ENCODE measurements at regions not wholly inside any gene's neighbourhood (a gene's known extent, or its start where the extent isn't known, plus 50 kb on each side); places are given as distances from the start of the nearest gene placed in this dataset.
"Not testable (repeated sequence)": the region's sequence is repeated elsewhere in the genome, so short reads cannot be mapped to it uniquely, and the experiment has no call there.

DNA sequence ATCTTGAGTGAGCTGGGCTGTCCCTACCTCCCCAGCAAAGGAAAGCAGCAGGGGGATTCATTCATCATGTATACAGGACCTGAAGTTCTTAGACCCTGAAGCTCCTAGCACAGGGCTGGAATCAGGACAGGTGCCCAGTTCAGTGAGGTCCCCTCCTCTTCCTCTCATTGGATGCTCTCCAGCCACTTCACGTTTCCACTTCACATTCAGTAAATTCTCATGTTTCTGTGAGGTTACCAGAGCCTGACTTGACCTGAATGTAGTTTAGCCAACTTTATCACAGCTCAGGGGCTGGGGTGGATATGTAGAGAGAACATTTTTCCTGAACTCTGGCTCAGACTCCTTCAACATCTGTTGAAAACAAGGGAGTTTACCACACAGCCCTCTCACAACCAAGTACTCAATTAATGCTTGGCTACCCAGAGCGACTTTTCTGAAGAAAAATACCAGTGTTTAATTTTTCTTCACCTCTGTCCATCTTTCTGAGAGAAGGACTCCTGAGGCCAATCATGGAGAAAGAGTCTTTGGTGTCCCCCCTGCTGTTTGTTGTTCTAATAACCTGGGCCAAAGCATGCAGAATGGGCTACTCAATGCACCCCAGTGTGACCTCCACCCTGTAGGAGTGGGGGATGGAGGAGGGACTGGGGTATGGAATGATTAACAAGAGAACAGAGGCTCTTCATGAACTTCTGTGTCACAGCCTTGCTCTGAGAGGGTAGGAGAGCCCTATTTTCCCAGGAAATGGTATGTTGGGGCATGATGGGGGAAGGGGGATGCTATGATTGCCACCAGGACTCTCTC lies 108.3 kb upstream of the FGGY start:
- no peak for DNase-seq

- no peak for DNase-seq
These were observed 103.3 kb upstream of the FGGY start for GRCh38 chr1:59193443-59194093.

DNA sequence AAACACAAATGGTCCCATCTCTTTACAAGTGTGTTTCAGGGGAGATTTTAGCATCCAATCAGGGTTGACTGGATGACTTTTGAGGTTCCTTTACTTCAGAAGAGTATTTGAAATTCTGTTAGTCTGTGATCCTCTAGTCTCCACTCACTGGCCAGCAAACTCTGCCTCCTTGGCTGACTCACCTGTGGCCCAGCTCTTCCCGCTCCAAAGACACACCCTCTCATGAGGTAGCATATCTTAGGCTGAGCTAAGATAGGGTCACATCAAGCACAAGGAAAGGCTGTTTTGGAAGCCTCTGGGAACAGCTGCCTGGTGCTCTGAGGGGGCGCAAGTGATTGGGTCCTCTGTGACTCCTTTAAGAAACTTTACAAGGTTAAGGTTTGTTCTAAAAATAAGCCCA lies 102.3 kb upstream of the FGGY start:
- DNase-seq = no peak

DNA sequence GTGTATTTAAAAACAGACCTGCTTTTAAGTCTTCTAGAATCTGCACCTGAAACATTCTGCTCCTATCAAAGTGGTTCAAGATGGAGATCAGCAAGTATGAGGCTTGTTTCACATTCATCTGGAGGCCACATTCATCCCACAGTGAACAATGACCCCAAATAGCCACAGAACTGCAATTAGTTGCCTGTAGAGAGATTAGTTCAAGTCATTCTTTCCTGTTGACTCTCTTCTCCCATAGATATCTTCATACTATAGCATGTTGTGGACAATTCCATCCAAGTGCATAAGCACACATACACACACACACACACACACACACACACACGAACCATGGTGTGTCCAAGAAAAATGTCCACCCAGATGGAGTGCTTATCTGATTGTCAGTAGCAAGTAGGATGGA lies 101.7 kb upstream of the FGGY start:
- DNase-seq = no peak

- no peak for DNase-seq
These were observed 98.3 kb upstream of the FGGY start for GRCh38 chr1:59198564-59198963.

DNA sequence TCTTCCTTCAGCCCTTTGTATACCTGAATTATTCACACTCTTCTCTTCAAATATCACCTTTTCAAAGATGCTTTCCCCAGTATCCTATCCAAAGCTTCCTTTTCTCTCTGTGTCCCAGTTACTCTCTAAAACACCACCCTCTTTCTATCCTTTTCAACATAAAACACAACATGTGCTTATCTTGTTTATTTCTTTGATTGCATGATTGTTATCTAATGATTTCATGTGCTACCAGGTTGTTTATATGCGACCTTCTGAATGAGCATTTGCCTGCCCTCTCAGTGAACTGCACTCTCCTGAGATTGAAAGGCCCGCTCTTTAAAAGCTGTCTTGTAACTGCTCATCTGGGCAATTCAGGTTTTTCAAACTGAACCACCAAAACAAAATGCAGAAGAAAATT lies 97.7 kb upstream of the FGGY start:
- no peak for DNase-seq

DNA sequence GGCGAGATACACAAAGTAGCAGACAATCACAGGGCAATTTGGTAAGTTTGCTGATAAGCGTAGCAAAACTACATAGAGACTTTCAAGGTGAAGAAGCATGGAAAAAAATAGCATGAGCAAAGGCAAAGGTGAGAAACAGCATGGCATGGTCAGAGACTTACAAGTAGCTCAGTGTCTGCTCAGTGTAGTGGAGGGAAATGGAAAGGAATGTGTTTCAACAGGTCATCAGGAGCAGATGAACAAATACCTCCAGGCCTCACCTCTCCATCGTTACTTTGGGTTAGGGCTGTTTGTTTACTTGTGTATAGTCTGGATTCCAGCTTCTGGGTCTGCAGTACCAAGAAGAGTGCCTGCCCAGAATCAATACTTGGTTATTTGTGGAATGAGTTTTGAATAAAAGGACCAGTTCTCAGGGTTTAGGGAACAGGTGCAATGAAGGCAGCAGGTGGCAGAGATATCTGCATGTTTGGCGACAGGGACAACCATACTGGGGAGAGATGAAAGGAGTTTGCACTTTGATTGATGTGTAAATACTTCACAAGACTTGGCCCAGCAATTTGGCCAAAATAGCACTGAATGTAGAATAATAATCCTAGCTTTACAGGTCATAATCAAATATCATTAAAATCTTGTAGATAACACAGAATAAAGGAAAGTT lies 97.0 kb upstream of the FGGY start:
- no peak for DNase-seq

- no peak for DNase-seq
These were observed 95.6 kb upstream of the FGGY start for GRCh38 chr1:59201341-59201740.

- no peak for DNase-seq
These were observed 94.4 kb upstream of the FGGY start for GRCh38 chr1:59202455-59202854.

- DNase-seq = no peak
These were observed 92.9 kb upstream of the FGGY start for GRCh38 chr1:59204001-59204400.

DNA sequence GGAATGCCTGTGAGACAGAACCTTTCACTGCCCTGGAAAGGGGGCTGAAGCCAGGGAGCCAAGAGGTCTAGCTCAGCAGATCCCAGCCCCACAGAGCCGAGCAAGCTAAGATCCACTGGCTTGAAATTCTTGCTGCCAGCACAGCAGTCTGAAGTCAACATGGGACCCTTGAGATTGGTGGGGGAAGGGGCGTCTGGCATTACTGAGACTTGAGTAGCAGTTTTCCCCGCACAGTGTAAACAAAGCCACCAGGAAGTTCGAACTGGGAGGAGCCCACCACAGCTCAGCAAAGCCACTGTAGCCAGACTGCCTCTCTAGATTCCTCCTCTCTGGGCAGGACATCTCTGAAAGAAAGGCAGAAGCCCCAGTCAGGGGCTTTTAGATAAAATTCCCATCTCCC lies 90.3 kb upstream of the FGGY start:
- not testable (repeated sequence) for DNase-seq

GRCh38 chr1:59210430-59210829 lies 86.5 kb upstream of the FGGY start:
- DNase-seq = not testable (repeated sequence)

- DNase-seq = no peak
These were observed 84.2 kb upstream of the FGGY start for GRCh38 chr1:59212706-59213105.

DNA sequence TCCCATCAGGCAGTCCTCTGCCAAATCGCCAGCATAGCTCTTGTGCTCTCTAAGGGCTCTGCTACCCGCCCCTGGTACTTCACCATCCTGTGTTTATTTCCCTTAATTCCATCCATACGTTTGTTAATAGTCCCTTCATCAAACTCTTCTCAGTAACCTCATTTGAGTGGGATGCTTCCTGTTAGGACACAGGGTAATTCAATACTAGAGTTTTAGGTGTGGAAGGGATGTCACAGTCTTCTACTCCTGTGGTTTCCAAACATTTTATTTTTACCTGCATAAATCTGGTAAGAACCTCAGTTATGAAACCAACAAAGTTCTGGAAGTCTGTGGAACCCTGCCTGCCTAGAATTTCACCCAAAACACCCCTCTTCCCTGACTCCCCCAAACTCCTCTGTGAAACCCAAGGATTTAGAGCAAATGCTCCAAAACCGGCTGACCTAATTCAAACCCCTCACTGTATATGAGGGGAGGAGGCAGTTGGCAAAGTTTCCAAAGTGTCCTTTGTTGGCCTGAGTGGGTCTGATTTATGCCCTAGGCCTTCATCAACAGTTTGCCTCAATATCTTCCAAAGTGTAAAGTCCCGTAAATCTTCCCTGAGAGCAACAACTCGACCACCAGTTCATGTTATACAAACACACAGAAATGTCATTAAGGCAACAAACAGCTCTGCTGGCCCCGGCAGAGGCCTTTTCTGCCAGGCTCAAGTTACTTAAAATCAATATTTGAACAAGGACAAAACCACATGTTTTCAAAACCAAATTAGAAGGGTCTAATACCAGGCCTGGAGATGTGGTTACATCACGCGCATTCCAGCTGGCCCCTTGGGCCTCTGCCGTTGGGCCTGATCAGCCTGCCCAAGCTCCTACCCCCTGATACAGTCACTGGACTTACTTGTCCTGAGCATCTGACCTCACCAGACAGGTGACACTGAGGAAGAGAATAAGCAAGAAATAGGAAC lies 82.4 kb upstream of the FGGY start:
- no peak for DNase-seq

- no peak for DNase-seq
These were observed 81.1 kb upstream of the FGGY start for GRCh38 chr1:59215766-59216291.

DNA sequence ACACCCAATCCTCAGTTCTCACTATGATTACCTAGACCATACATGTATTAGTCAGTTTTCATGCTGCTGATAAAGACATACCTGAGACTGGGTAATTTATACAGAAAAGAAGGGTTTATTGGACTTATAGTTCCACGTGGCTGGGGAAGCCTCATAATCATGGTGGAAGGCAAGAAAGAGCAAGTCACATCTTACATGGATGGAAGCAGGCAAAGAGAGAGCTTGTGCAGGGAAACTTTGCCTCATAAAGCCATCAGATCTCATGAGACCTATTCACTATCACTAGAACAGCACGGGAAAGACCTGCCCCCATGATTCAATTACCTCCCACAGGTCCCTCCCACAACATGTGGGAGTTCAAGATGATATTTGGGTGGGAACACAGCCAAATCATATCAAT lies 79.5 kb upstream of the FGGY start:
- DNase-seq = not testable (repeated sequence)

DNA sequence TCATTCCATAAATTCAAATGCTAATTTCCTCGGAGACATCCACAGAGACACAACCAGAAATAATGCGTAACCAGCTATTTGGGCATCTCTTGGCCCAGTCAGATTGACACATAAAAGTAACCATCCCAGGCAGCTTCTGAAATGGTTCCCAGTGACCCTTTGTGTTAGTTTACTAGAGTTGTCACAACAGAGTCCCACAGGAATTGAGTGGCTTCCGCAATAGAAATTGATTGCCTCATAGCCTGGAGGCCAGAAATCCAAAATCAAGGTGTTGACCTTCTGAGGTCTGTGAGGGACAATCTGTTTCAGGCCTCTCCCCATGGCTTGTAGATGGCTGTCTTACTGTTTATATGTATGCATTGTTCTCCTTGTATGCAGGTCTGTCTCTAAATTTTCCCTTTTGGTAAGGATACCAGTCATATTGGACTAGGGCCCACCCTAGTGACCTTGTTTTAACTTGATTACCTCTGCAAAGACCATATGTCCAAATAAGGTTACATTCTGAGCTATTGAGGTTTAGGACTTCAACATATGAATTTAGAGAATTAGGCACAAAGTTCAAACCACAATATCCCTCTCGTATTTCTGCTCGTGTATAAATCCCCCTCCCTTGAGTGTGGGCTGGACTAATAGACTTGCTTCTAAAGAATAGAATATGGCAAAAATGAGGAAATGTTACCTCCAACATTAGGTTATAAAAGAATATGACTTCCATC lies 78.2 kb upstream of the FGGY start:
- no peak for DNase-seq

- no peak for DNase-seq
These were observed 77.0 kb upstream of the FGGY start for GRCh38 chr1:59219916-59220315.

GRCh38 chr1:59220356-59220755 lies 76.5 kb upstream of the FGGY start:
- DNase-seq = no peak

GRCh38 chr1:59223198-59223597 lies 73.7 kb upstream of the FGGY start:
- no peak for DNase-seq

- no peak for DNase-seq
These were observed 72.8 kb upstream of the FGGY start for GRCh38 chr1:59223989-59224634.

Measured in NK-92 treated with Interleukin-12 subunit alpha and Interleukin-12 subunit beta, amount 100 ng/mL, for 24 hours (cell line).